HG02678 (cell line): ENCODE measurements at regions not wholly inside any gene's neighbourhood (a gene's known extent, or its start where the extent isn't known, plus 50 kb on each side); places are given as distances from the start of the nearest gene placed in this dataset.
A peak's percentile ranks its signal among the peaks of the same experiment; 100 is the strongest.
"Not testable (repeated sequence)": the region's sequence is repeated elsewhere in the genome, so short reads cannot be mapped to it uniquely, and the experiment has no call there.

Experiments
- ATAC-seq: cut with Tn5 transposase; IDR thresholded peaks from one replicate; pipeline ENCODE4 v1.9.1; 2021; ENCODE audit warnings: mild to moderate bottlenecking, moderate library complexity; ENCODE audit not compliant: unreplicated experiment

DNA sequence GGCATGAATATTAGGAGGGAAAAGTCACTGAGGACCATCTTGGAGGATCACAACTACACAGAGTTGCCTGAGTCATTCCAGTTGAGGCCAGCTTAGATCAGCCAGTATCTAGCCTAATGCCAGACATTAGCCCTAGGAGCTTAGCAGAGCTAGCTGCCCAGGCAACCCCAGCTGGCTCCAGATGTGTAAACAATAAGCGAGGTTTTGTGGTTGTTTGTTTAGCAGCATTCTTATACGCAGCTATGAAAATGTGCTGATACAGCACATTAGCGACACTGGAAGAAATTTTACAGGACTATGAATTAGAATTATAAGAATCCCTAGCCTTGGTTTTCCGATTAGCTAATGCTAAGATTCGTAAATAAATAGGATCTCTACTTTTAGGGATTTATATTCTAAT, 59.3 kb downstream of the BTBD3 start:
- ATAC-seq, result no peak

GRCh38 chr20:11978496-11978895, 60.8 kb downstream of the BTBD3 start:
- no peak for ATAC-seq

DNA sequence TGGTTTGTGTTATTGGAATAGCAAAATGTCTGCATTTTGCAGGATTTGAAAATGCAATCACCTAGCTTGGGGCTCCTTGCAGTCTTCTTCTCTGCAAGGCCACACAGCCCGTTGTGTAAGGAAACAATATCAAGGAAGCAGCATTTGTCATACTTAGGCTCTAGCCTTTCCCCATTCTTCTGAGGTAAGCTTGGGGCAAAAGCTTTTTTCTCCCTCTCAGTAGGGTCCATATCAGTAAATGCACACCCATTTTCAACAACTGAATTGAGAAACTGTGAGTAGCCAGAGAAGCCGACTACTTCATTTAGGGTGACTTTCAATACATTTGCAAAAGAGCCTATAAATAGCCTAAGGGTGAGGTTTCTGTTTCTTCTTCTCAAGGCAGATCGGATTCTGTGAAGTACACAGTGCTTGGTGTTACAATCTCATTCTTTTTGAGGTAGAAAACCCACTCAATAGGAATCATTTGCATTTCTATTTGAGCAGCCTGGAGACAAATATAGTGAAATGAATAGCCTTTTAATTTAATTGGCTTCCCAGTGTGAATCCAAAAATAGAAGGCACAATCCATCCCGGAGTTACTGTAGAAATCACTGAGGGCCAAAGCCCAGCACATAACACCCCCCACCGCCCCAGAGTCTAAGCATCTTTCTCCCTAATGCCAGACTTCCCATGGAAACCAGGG, 61.8 kb downstream of the BTBD3 start:
- ATAC-seq, result peak; percentile 85

DNA sequence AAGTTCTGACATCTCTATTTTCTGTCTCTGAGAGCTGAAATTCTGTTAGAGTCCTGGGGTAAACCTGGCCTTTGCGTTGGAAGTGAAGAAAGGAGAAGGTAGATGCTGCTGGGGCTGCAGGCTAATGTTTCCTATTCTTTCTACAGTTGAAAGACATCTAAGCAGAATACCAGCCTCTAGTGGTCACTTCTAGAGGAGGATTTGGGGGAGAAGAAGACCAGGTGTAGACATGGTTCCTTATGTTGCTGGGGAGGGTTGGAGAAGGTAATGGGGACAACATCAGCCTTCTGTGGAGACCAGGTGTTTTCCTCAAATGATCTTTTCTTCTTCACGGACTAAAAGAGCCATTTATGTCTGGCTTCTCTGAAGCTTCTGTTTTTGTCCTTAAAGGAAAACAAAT, 62.6 kb downstream of the BTBD3 start:
- ATAC-seq, result no peak

DNA sequence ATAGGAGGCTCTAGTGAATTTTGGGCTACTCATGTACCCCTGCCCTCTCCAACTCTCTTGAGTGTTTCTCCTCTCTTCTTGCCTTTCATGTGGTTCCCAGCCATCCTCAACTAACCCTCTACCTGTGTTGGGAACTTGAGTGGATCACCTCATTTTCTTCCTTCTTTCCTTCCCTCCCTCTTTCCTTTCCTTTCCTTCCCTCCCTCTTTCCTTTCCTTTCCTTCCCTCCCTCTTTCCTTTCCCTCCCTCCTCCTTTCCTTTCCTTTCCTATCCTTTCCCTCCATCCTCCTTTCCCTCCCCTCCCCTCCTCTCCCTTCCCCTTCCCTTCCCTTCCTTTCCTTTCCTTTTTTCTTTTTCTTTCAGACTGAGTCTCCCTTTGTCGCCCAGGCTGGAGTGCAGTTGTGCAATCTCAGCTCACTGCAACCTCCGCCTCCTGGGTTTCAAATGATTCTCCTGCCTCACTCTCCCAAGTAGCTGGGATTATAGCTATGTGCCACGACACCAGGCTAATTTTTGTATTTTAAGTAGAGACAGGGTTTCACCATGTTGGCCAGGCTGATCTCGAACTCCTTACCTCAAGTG, 63.8 kb downstream of the BTBD3 start:
- no peak for ATAC-seq

- ATAC-seq, result no peak
Observed at GRCh38 chr20:11982289-11982954, 64.7 kb downstream of the BTBD3 start.

DNA sequence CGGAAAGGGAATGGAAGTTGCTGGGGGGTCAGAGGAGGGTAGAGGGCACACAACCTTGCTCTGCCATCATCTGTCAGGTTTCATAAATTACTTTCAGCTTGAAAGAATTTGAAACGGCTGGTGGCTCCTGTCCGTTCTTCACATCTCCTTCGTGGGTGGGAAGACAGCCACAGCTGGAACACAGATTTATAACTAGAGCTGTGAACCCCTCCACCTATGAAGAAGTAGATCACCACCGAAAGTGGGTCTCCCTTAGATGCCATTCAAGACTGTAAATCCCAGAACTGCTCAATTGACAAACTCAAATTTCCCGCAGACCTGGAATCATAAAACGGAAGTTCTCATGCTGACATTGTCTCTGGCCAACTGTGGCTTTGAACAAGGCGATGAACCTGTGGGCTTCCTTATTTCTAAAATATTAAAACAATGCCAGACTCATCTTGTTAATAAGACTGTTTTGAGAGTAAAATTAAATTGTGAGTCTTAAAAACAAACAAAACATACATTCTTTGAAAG, 65.3 kb downstream of the BTBD3 start:
- ATAC-seq, result no peak

DNA sequence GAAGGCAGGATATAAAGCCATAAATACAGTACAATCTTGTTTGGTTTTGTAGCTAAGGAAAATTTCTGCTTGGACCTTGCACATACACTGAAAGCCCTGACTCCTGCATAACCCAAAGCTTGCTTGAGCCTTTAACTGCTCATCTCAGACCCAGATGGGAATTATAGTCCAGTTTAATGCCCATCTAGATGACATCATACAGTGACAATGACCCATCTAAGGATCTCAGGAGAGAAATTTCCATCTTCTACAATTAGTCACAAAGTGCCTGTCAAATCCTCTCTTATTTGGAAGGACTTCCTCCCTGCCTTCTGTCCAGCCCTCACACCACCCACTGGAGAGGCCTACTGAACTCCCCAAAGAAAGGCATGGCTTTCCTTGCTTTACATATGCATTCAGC, 69.3 kb downstream of the BTBD3 start:
- ATAC-seq, result no peak

- ATAC-seq, result no peak
Observed at GRCh38 chr20:11987526-11987925, 69.8 kb downstream of the BTBD3 start.

GRCh38 chr20:11989018-11989771, 71.5 kb downstream of the BTBD3 start:
- no peak for ATAC-seq

DNA sequence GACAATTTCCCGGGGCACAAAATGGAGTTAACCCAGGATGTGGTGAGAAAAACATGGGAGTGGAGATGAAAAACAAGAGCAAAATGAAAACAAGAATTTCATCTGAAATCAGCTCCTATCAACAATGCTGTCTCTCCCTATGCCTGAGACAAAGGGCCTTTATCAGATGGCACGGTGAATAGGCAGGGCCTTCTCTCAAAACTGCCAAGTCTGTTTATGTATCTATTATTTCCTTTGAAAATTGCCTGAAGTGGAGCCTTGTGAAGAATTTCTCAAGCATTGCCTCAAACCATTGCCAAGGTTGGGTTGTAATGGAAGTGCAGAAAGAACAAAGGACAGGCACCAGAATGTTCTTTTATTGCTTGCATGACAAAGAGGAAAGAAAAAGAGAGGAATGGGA, 74.7 kb downstream of the BTBD3 start:
- ATAC-seq, result no peak

DNA sequence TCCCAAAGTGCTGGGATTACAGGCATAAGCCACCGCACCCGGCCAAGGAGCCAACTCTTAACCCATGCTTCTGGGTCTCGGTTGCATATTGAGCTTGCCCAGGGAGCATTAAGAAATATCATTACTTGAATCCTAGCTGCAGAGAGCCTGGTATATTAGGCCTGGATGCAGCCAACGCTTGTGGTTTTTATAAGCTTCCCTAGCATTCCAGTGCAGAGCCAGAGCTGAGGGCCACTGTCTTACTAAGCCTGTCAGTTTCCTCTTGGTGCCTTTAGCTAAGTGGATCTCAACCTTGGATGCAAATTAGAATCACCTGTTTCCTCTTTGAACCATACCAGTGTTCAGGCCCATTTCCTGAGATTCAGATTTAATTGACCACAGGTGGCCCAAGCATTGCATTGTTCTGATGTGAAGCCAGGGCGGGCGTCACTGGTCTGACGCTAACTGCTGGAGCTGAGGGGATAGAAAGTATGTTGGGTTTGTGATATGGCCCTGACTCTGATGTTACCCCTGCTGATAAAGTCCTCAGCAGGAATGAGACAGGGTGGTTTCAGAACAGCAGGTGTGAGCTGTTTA, 76.3 kb downstream of the BTBD3 start:
- ATAC-seq, result no peak

DNA sequence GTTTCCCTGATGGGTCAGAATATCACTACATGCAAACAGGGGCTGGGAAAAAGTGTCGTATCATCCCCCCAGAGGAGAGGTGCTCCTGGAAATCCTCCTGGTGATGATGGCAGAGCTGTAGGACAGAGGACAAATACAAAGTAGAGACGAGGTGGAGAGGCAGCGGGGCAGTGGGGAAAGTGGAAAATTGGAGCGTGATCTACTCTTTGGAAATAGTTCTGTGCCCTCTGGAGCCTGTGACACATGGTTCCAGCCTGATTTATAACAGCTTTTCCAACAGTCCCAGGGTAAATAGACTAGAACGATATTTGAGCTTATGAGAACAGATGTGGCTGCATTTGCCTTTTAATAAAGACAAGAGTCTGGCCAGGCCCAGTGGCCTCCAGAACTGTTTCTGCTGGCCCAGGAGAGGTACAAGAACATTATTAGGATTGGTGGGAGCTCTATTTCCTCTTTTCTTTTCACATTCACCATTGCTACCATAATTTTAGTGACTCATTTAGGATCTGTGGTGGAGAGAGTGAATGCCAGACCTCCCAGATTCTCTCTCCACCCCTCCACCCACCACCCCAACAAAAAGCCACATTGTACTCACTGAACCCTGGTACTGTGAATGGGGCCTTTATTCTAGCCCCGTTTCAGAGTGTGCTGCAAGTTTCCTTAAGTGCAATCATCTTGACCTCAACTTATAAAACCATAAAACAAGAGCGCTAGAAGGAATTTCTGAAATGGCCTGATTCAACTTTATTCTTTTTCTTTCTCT, 78.3 kb downstream of the BTBD3 start:
- ATAC-seq, result no peak

GRCh38 chr20:12004776-12005175, 87.1 kb downstream of the BTBD3 start:
- ATAC-seq, result not testable (repeated sequence)

DNA sequence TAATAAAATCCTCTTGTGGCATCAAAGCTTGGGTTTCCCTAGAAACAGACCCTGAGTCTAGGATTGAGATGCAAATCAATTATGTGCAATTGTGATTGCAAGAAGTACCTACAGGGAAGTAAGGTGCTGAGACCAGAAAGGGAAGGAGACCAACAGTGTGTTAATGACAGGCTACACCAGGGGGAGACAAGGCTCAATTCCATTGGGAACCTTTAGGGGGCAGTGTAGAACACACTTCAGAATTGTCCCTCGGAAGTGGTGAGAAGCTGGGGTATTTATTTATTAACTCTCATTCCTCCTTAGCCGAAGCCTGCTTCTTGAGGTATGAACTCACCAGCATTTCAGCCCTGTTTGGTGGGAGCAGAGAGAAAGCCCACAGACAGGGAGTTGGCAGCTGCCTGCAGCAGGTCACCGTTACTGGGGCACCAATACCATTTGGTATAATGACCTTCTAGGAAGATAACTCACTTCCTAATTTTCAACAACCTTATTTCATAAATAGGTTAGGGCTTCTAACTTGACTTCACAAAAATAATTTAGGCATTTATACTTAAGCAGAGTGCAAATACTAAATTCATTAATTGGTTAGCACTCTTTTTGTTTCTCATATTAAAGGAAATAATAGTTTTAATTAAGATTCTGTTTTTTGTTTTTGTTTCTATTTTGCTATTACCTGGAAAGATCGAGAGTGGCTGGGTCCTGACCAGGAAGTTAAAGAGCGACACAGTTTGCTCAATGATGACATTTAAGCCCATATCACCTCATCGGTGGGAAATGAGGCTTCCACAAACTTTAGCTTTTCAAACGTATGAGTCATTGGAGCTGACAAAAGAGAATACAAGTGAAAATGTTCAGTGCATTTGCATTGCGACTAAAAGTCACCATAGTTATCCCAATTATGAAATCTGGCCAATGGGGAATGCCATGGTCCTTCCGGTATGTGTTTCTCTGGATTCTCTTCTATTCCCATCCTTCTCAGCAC, 94.8 kb downstream of the BTBD3 start:
- peak; percentile 95 for ATAC-seq

DNA sequence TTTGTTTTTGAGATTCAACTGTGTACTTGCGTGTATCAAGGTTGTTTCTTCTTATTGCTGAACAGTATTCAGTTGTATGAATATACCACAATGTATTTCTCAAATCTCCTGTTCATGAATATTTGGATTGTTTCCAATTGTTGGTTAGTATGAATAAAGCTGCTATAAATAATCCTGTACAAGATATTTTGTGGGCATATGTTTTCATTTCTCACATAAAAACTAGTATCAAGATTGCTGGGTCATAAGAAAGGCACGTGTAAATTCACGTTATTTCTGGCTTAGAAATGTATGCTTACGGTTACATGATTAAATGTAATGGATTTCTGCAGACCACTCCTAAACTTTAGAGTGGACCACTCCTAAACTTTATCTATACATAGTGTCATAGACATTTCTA, 96.6 kb downstream of the BTBD3 start:
- ATAC-seq, result no peak

- ATAC-seq, result no peak
Observed at GRCh38 chr20:12014736-12015135, 97.0 kb downstream of the BTBD3 start.

- no peak for ATAC-seq
Observed at GRCh38 chr20:12016291-12016690, 98.6 kb downstream of the BTBD3 start.

GRCh38 chr20:12019715-12020114, 102.0 kb downstream of the BTBD3 start:
- ATAC-seq, result no peak
